Esophagus muscularis mucosa (tissue), 4 donors: ENCODE measurements at regions not wholly inside any gene's neighbourhood (a gene's known extent, or its start where the extent isn't known, plus 50 kb on each side); places are given as distances from the start of the nearest gene placed in this dataset.

Experiments used
- CTCF ChIP-seq, 3 experiments: fragments of 200-600 bp in 2 of 3; fragments of 450-650 bp in 1 of 3; sonication (generic) in 2 of 3; IDR thresholded peaks; one replicate each; pipeline ENCODE4 v1.5.1; 2017 to 2019; ENCODE audit warnings: antibody characterized with exemption in 3 of 3, mild to moderate bottlenecking in 2 of 3, moderate library complexity in 1 of 3
- EP300 ChIP-seq: sonication (generic); formaldehyde crosslinking; IDR thresholded peaks from one replicate; pipeline ENCODE4 v1.6.1; 2017; ENCODE audit warnings: antibody characterized with exemption
- POLR2A ChIP-seq: fragments of 450-650 bp; IDR thresholded peaks from one replicate; pipeline ENCODE4 v1.6.1; 2017; ENCODE audit warnings: antibody characterized with exemption, moderate library complexity, mild to moderate bottlenecking, low read depth

GRCh38 chr1:2931724-2932401 is 89.4 kb upstream of the ACTRT2 start:
- TF ChIP-seq CTCF (IDR thresholded peaks at IDR 0.05) (no peak), EP300 (no peak), POLR2A (no peak)
